Amniotic stem cell (primary cell): ENCODE measurements at regions not wholly inside any gene's neighbourhood (a gene's known extent, or its start where the extent isn't known, plus 50 kb on each side); places are given as distances from the start of the nearest gene placed in this dataset.

Experiments used
- DNase-seq: peaks from one replicate; lab custom pipeline; 2025; lab: John Stamatoyannopoulos, UW

GRCh38 chr4:4772534-4772933 lies 86.9 kb upstream of the MSX1 start:
- DNase-seq, result no peak

- DNase-seq, result no peak
Measured at GRCh38 chr4:4771160-4771559, 88.3 kb upstream of the MSX1 start.

- no peak for DNase-seq
Measured at GRCh38 chr4:4770610-4771009, 88.9 kb upstream of the MSX1 start.

GRCh38 chr4:4766564-4766963 lies 92.9 kb upstream of the MSX1 start:
- no peak for DNase-seq

- no peak for DNase-seq
Measured at GRCh38 chr4:4765811-4766210, 93.7 kb upstream of the MSX1 start.

GRCh38 chr4:4764558-4764905 lies 94.9 kb upstream of the MSX1 start:
- no peak for DNase-seq

- no peak for DNase-seq
Measured at GRCh38 chr4:4763822-4764557, 95.5 kb upstream of the MSX1 start.

GRCh38 chr4:4762909-4763821 lies 96.3 kb upstream of the MSX1 start:
- peak; percentile 13 for DNase-seq

- DNase-seq, result no peak
Measured at GRCh38 chr4:4762300-4762699, 97.2 kb upstream of the MSX1 start.

GRCh38 chr4:4761128-4761982 lies 98.1 kb upstream of the MSX1 start:
- no peak for DNase-seq

- DNase-seq, result no peak
Measured at GRCh38 chr4:4759883-4760282, 99.6 kb upstream of the MSX1 start.

GRCh38 chr4:4759232-4759631 lies 100.2 kb upstream of the MSX1 start:
- DNase-seq, result no peak

GRCh38 chr4:4758681-4759080 lies 100.8 kb upstream of the MSX1 start:
- DNase-seq, result no peak

GRCh38 chr4:4755306-4755705 lies 104.2 kb upstream of the MSX1 start:
- no peak for DNase-seq

- DNase-seq, result no peak
Measured at GRCh38 chr4:4754641-4755040, 104.8 kb upstream of the MSX1 start.

GRCh38 chr4:4753643-4754042 lies 105.8 kb upstream of the MSX1 start:
- DNase-seq, result no peak

- DNase-seq, result no peak
Measured at GRCh38 chr4:4752576-4753401, 106.7 kb upstream of the MSX1 start.

- DNase-seq, result no peak
Measured at GRCh38 chr4:4752025-4752424, 107.4 kb upstream of the MSX1 start.

GRCh38 chr4:4750187-4750586 lies 109.3 kb upstream of the MSX1 start:
- DNase-seq, result no peak

GRCh38 chr4:4749137-4749536 lies 110.3 kb upstream of the MSX1 start:
- DNase-seq, result no peak

- no peak for DNase-seq
Measured at GRCh38 chr4:4746444-4746843, 113.0 kb upstream of the MSX1 start.

GRCh38 chr4:4740071-4740470 lies 119.4 kb upstream of the MSX1 start:
- no peak for DNase-seq
